ENCODE measurements at regions not wholly inside any gene's neighbourhood (a gene's known extent, or its start where the extent isn't known, plus 50 kb on each side); places are given as distances from the start of the nearest gene placed in this dataset.

- Histone ChIP-seq H3K27me3 (ENCODE audit: control insufficient read depth in 4 of 4, insufficient read depth in 4 of 4, low read length in 3 of 4) (no peaks in the 10 kb centered on the region), H3K4me3 (ENCODE audit: low read depth in 1 of 3, low read length in 3 of 3) (no peak overlapping the region), H3K9ac (ENCODE audit: low read depth in 1 of 2, low read length in 2 of 2) (no peak overlapping the region), H3K4me1 (ENCODE audit: control insufficient read depth in 4 of 4, insufficient read depth in 4 of 4, low read length in 3 of 4) (no peaks in the 10 kb centered on the region), H3K36me3 (ENCODE audit: control insufficient read depth in 4 of 4, insufficient read depth in 3 of 4, low read depth in 1 of 4, low read length in 3 of 4) (no peaks in the 10 kb centered on the region), H3K9me3 (ENCODE audit: control insufficient read depth in 4 of 4, low read length in 3 of 4) (no peaks in the 10 kb centered on the region), H3K27ac (ENCODE audit: low read depth in 1 of 2, low read length in 2 of 2) (no peak overlapping the region)
- TF ChIP-seq YY1 (IDR thresholded peaks at IDR 0.05) (no peak), GABPA (IDR thresholded peaks at IDR 0.05 in 1 of 2, conservative IDR thresholded peaks at IDR 0.05 in 1 of 2) (no peak), RAD21 (IDR thresholded peaks at IDR 0.05) (no peak), FOXA2 (IDR thresholded peaks at IDR 0.05) (no peak)
- WGBS: 94% methylated on average over 2 of the region's 2 CpGs
- no peak for DNase-seq (ENCODE audit: low spot score)
Measured at GRCh38 chr1:244165701-244166100, 114.6 kb downstream of the ZBTB18 start.

- Histone ChIP-seq H3K9ac (ENCODE audit: low read depth in 1 of 2, low read length in 2 of 2) (no peak overlapping the region), H3K4me3 (ENCODE audit: low read depth in 1 of 3, low read length in 3 of 3) (no peak overlapping the region), H3K4me1 (ENCODE audit: control insufficient read depth in 4 of 4, insufficient read depth in 4 of 4, low read length in 3 of 4) (no peaks in the 10 kb centered on the region), H3K27me3 (ENCODE audit: control insufficient read depth in 4 of 4, insufficient read depth in 4 of 4, low read length in 3 of 4) (no peaks in the 10 kb centered on the region), H3K36me3 (ENCODE audit: control insufficient read depth in 4 of 4, insufficient read depth in 3 of 4, low read depth in 1 of 4, low read length in 3 of 4) (no peaks in the 10 kb centered on the region), H3K9me3 (ENCODE audit: control insufficient read depth in 4 of 4, low read length in 3 of 4) (no peaks in the 10 kb centered on the region), H3K27ac (ENCODE audit: low read depth in 1 of 2, low read length in 2 of 2) (no peak overlapping the region)
- no peak for DNase-seq (ENCODE audit: low spot score)
- 86% methylated on average over 7 of the region's 7 CpGs for WGBS
- TF ChIP-seq NR2F2 (IDR thresholded peaks at IDR 0.05): no peak
- no peak for TF ChIP-seq JUND (IDR thresholded peaks at IDR 0.05)
- TF ChIP-seq ATF3 (IDR thresholded peaks at IDR 0.05): no peak
- no peak for TF ChIP-seq TAF1 (conservative IDR thresholded peaks at IDR 0.05)
- TF ChIP-seq RXRA (IDR thresholded peaks at IDR 0.05): no peak
- TF ChIP-seq REST (IDR thresholded peaks at IDR 0.05): no peak
- TF ChIP-seq MAX (IDR thresholded peaks at IDR 0.05): no peak
- TF ChIP-seq HNF4G (IDR thresholded peaks at IDR 0.05): no peak
- TF ChIP-seq YY1 (IDR thresholded peaks at IDR 0.05): no peak
- no peak for TF ChIP-seq ZBTB33 (IDR thresholded peaks at IDR 0.05)
- TF ChIP-seq RAD21 (IDR thresholded peaks at IDR 0.05): no peak
- no peak for TF ChIP-seq SP1 (IDR thresholded peaks at IDR 0.05)
- no peak for TF ChIP-seq HNF4A (conservative IDR thresholded peaks at IDR 0.05)
- no peak for TF ChIP-seq FOXA2 (IDR thresholded peaks at IDR 0.05)
- TF ChIP-seq CTCF (IDR thresholded peaks at IDR 0.05; ENCODE audit: low read depth, low read length, missing input control): no peak
- no peak for TF ChIP-seq EGR1 (IDR thresholded peaks at IDR 0.05; ENCODE audit: low read depth in 2 of 2)
Measured at GRCh38 chr1:244171241-244171985, 120.3 kb downstream of the ZBTB18 start.

Measured in liver (tissue), 8 donors.